HFFc6 (cell line): ENCODE measurements at regions not wholly inside any gene's neighbourhood (a gene's known extent, or its start where the extent isn't known, plus 50 kb on each side); places are given as distances from the start of the nearest gene placed in this dataset.
A peak's percentile ranks its signal among the peaks of the same experiment; 100 is the strongest.

Source experiments
- DNase-seq: peaks from one replicate; pipeline ENCODE4 v3.0.0-alpha.2; 2018
- H3K27ac Mint-ChIP-seq: 2 replicates; pipeline ENCODE4 v1.8.0; 2020; ENCODE audit warnings: mild to moderate bottlenecking, mixed read lengths
- H3K27me3 Mint-ChIP-seq: 2 replicates; pipeline ENCODE4 v1.8.0; 2021; ENCODE audit warnings: mild to moderate bottlenecking, moderate library complexity, mixed read lengths; ENCODE audit not compliant: insufficient read depth
- H3K36me3 Mint-ChIP-seq: 2 replicates; pipeline ENCODE4 v1.8.0; 2021; ENCODE audit warnings: low read depth, mixed read lengths
- H3K4me1 Mint-ChIP-seq: 2 replicates; pipeline ENCODE4 v1.8.0; 2020; ENCODE audit warnings: low read depth, mixed read lengths
- H3K4me3 Mint-ChIP-seq: 2 replicates; pipeline ENCODE4 v1.8.0; 2020; ENCODE audit warnings: mild to moderate bottlenecking, moderate library complexity, mixed read lengths
- H3K9me3 Mint-ChIP-seq: 2 replicates; pipeline ENCODE4 v1.8.0; 2020; ENCODE audit warnings: mild to moderate bottlenecking, mixed read lengths
- CTCF ChIP-seq: fragments of 200-600 bp; sonication (generic); IDR thresholded peaks from 2 replicates; pipeline ENCODE4 v1.5.0; 2021; ENCODE audit warnings: antibody characterized with exemption, mild to moderate bottlenecking

GRCh38 chr20:48298433-48298832, 513.2 kb upstream of the SULF2 start:
- Mint-ChIP-seq H3K36me3 (peaks cover 5% of the 10 kb centered on the region), H3K4me3 (peak overlapping the region; percentile 26; the same call in 1 of the 2 replicates), H3K27me3 (peaks cover 5% of the 10 kb centered on the region), H3K27ac (peak overlapping the region; percentile 96), H3K4me1 (peaks cover 54% of the 10 kb centered on the region), H3K9me3 (no peaks in the 10 kb centered on the region)
- TF ChIP-seq CTCF, result no peak
- no peak for DNase-seq

- H3K27me3 Mint-ChIP-seq, result peaks cover 10% of the 10 kb centered on the region
- H3K4me3 Mint-ChIP-seq, result peak overlapping the region; percentile 35; the same call in 1 of the 2 replicates
- H3K4me1 Mint-ChIP-seq, result peaks cover 60% of the 10 kb centered on the region
- DNase-seq, result peak; percentile 47
- no peak for TF ChIP-seq CTCF
- H3K9me3 Mint-ChIP-seq, result no peaks in the 10 kb centered on the region
- peak overlapping the region; percentile 81 for H3K27ac Mint-ChIP-seq
- H3K36me3 Mint-ChIP-seq, result peaks cover 5% of the 10 kb centered on the region
Observed at GRCh38 chr20:48295966-48296421, 510.7 kb upstream of the SULF2 start.

GRCh38 chr20:48295445-48295903, 510.2 kb upstream of the SULF2 start:
- peak; percentile 89 for DNase-seq
- H3K27ac Mint-ChIP-seq, result peak overlapping the region; percentile 81
- no peaks in the 10 kb centered on the region for H3K9me3 Mint-ChIP-seq
- H3K36me3 Mint-ChIP-seq, result peaks cover 5% of the 10 kb centered on the region
- H3K4me3 Mint-ChIP-seq, result peak overlapping the region; percentile 35; the same call in 1 of the 2 replicates
- peaks cover 13% of the 10 kb centered on the region for H3K27me3 Mint-ChIP-seq
- peaks cover 60% of the 10 kb centered on the region for H3K4me1 Mint-ChIP-seq
- peak; percentile 54 for TF ChIP-seq CTCF

- peak overlapping the region; percentile 81 for H3K27ac Mint-ChIP-seq
- H3K4me1 Mint-ChIP-seq, result peaks cover 60% of the 10 kb centered on the region
- H3K9me3 Mint-ChIP-seq, result no peaks in the 10 kb centered on the region
- H3K36me3 Mint-ChIP-seq, result peaks cover 5% of the 10 kb centered on the region
- no peak for TF ChIP-seq CTCF
- H3K4me3 Mint-ChIP-seq, result peak overlapping the region; percentile 33; the same call in 1 of the 2 replicates
- DNase-seq, result no peak
- H3K27me3 Mint-ChIP-seq, result peaks cover 14% of the 10 kb centered on the region
Observed at GRCh38 chr20:48294942-48295341, 509.7 kb upstream of the SULF2 start.

- Mint-ChIP-seq H3K27me3 (peaks cover 14% of the 10 kb centered on the region), H3K27ac (peak overlapping the region; percentile 33; the same call in 1 of the 2 replicates), H3K4me3 (no peak overlapping the region), H3K9me3 (no peaks in the 10 kb centered on the region), H3K36me3 (peaks cover 5% of the 10 kb centered on the region), H3K4me1 (peaks cover 55% of the 10 kb centered on the region)
- TF ChIP-seq CTCF, result no peak
- DNase-seq, result no peak
Observed at GRCh38 chr20:48294196-48294595, 508.9 kb upstream of the SULF2 start.

GRCh38 chr20:48293671-48294070, 508.4 kb upstream of the SULF2 start:
- Mint-ChIP-seq H3K36me3 (peaks cover 3% of the 10 kb centered on the region), H3K27ac (no peak overlapping the region), H3K27me3 (peaks cover 18% of the 10 kb centered on the region), H3K4me3 (no peak overlapping the region), H3K9me3 (no peaks in the 10 kb centered on the region), H3K4me1 (peaks cover 49% of the 10 kb centered on the region)
- DNase-seq, result no peak
- no peak for TF ChIP-seq CTCF
